VCaP (cell line): ENCODE measurements at regions not wholly inside any gene's neighbourhood (a gene's known extent, or its start where the extent isn't known, plus 50 kb on each side); places are given as distances from the start of the nearest gene placed in this dataset.

Experiments
- H3K27ac ChIP-seq: fragments of 450-650 bp; 2 replicates; pipeline ENCODE4 v1.5.1; 2017
- TF ChIP-seq, protein P1 (sequence below): fragments of 450-650 bp; conservative IDR thresholded peaks from 2 replicates; pipeline ENCODE4 v1.5.1; 2017; ENCODE audit warnings: mild to moderate bottlenecking, moderate library complexity

DNA sequence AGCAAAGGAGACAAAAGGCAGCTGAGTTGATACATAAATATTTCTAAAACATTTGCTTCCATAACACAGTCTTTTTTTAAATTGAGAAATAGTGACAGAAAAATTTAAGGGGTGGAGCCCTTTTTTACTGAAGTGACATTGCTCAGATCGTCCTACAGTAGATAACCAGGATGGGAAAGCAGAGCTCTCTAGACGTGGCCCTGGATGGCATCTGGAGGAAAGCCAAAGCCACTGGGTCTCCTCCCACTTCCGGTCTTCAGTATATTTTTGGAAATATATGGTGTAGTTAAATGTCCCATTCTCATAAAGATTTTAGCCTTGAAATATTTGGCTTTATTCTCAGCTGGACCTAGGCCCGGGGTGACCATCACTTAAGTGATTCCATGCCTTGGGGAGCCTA lies 326.1 kb downstream of the ZNF621 start:
- TF ChIP-seq, protein P1, sequence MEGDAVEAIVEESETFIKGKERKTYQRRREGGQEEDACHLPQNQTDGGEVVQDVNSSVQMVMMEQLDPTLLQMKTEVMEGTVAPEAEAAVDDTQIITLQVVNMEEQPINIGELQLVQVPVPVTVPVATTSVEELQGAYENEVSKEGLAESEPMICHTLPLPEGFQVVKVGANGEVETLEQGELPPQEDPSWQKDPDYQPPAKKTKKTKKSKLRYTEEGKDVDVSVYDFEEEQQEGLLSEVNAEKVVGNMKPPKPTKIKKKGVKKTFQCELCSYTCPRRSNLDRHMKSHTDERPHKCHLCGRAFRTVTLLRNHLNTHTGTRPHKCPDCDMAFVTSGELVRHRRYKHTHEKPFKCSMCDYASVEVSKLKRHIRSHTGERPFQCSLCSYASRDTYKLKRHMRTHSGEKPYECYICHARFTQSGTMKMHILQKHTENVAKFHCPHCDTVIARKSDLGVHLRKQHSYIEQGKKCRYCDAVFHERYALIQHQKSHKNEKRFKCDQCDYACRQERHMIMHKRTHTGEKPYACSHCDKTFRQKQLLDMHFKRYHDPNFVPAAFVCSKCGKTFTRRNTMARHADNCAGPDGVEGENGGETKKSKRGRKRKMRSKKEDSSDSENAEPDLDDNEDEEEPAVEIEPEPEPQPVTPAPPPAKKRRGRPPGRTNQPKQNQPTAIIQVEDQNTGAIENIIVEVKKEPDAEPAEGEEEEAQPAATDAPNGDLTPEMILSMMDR, result no peak
- no peak overlapping the region for H3K27ac ChIP-seq

GRCh38 chr3:40851836-40852235 lies 327.1 kb downstream of the ZNF621 start:
- no peak overlapping the region for H3K27ac ChIP-seq
- TF ChIP-seq, protein P1, result no peak

DNA sequence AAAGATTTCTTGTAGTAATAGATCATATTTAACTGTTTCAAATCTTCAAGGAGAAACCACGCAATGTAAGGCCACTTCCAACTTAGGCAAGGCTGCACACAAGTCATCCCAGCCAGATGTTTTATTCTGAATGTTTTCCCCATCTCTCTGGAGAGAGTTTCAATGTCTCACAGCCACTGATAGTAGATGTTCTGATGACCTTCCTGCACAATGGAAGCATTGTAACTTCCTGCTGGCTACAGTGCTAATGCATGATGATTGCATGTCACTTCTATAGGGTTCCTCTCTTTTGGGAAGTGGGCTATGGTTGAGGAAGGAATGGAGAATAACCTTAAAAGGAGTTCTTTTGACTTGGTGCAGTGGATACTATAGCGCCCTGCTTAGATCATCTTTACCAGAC lies 328.0 kb downstream of the ZNF621 start:
- TF ChIP-seq, protein P1, result no peak
- no peak overlapping the region for H3K27ac ChIP-seq

DNA sequence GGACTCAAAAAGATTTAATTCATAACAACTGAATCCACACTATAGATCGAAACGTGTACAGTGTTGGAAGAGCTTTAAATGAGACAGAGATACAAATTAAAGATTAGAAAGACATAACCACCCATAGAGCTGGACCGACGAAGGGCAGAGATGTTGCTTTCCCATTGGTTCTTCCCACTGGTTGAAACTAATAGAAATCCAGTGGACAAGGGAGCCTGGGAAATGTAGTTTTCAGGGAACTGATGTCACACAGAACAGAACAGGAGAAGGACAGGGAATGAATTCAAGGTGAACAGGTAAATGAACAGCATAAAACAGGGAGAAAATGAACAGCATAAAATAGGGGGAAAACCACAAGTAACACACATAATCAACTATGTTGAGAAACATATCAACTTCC lies 328.7 kb downstream of the ZNF621 start:
- TF ChIP-seq, protein P1, result no peak
- no peak overlapping the region for H3K27ac ChIP-seq

- TF ChIP-seq, protein P1, result no peak
- H3K27ac ChIP-seq, result no peak overlapping the region
Measured at GRCh38 chr3:40855871-40856270, 331.1 kb downstream of the ZNF621 start.

DNA sequence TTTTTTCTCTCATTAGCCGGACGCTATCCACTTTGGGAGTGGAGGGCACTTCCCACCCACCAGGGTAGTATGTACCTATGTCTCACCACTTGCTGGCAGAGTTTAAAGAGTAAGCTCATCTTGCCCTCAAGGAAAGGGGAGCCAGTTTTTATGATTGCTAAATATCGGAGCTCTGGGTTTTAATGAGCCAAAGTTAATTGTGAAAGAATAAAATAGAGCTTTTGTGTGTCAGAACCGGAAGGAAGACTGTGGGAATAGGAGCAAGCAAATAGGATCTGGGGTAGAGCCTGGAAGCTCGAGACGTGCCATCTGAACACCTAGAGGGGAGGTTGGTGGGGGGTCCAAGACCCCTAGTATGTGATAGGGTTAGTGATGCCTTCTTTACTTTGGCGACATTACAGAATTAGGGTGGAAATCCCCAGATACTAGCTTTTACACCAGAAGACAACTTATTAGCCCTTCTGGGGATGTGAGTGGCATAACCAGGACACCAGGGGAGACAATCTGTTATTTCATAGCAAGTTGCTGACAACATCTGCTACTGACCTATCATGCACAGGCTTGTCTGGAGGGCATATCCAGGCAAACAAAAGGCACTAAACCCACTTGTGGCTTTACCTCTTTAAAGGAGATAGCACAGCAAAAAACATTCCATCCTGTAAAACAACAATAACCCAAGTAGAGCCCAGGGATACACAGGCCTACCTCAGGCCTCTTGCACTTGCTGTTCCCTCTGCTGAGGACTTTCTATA lies 333.8 kb downstream of the ZNF621 start:
- no peak overlapping the region for H3K27ac ChIP-seq
- TF ChIP-seq, protein P1, result no peak

DNA sequence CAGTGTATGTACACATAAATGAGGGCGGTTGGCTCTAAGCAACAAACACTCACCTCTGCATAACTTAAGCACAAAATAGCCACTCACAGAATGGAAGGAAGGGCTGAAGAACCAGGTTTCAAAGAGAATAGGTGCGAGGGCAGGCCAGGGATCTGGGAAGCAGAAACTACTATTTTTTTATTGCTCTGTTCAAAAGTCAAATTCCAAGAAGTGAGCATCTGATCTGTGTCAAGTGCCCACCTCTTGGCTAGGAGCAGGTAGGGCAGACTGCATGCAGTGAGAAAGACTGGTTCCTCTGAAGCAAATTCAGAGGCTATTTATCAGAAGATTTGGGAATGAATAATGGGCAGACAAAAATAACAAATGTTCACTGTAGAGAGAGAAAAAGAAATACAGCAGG lies 336.4 kb upstream of the CTNNB1 start:
- TF ChIP-seq, protein P1, result no peak
- no peak overlapping the region for H3K27ac ChIP-seq
